Activated naive CD8-positive, alpha-beta T cell (primary cell): ENCODE measurements at regions not wholly inside any gene's neighbourhood (a gene's known extent, or its start where the extent isn't known, plus 50 kb on each side); places are given as distances from the start of the nearest gene placed in this dataset.

Experiments
- H3K27ac Mint-ChIP-seq: one replicate; pipeline ENCODE4 v1.8.0; 2021; ENCODE audit warnings: mixed read lengths
- H3K27me3 Mint-ChIP-seq: one replicate; pipeline ENCODE4 v1.8.0; 2021; ENCODE audit warnings: mixed read lengths
- H3K36me3 Mint-ChIP-seq: one replicate; pipeline ENCODE4 v1.8.0; 2021; ENCODE audit warnings: mixed read lengths
- H3K4me1 Mint-ChIP-seq: one replicate; pipeline ENCODE4 v1.8.0; 2021; ENCODE audit warnings: low read depth, mixed read lengths
- H3K4me3 Mint-ChIP-seq: one replicate; pipeline ENCODE4 v1.8.0; 2021; ENCODE audit warnings: mild to moderate bottlenecking, mixed read lengths
- H3K9me3 Mint-ChIP-seq: one replicate; pipeline ENCODE4 v1.8.0; 2021; ENCODE audit warnings: low read depth, mixed read lengths

- Mint-ChIP-seq H3K36me3 (no peaks in the 10 kb centered on the region), H3K27me3 (peaks cover 1% of the 10 kb centered on the region), H3K4me1 (peaks cover 3% of the 10 kb centered on the region), H3K9me3 (no peaks in the 10 kb centered on the region), H3K27ac (no peak overlapping the region), H3K4me3 (no peak overlapping the region)
Observed at GRCh38 chr20:60132162-60132826, 174.1 kb downstream of the CDH26 start.

- Mint-ChIP-seq H3K4me1 (peaks cover 6% of the 10 kb centered on the region), H3K27ac (no peak overlapping the region), H3K9me3 (no peaks in the 10 kb centered on the region), H3K4me3 (no peak overlapping the region), H3K27me3 (peaks cover 1% of the 10 kb centered on the region), H3K36me3 (no peaks in the 10 kb centered on the region)
Observed at GRCh38 chr20:60132827-60133670, 174.8 kb downstream of the CDH26 start.

- Mint-ChIP-seq H3K4me3 (no peak overlapping the region), H3K9me3 (no peaks in the 10 kb centered on the region), H3K36me3 (no peaks in the 10 kb centered on the region), H3K27ac (no peak overlapping the region), H3K27me3 (peaks cover 1% of the 10 kb centered on the region), H3K4me1 (peaks cover 9% of the 10 kb centered on the region)
Observed at GRCh38 chr20:60135276-60135675, 177.1 kb downstream of the CDH26 start.

- Mint-ChIP-seq H3K9me3 (no peaks in the 10 kb centered on the region), H3K27me3 (no peaks in the 10 kb centered on the region), H3K27ac (no peak overlapping the region), H3K36me3 (no peaks in the 10 kb centered on the region), H3K4me1 (peaks cover 9% of the 10 kb centered on the region), H3K4me3 (no peak overlapping the region)
Observed at GRCh38 chr20:60136645-60137401, 178.6 kb downstream of the CDH26 start.

GRCh38 chr20:60137657-60138245, 179.5 kb downstream of the CDH26 start:
- Mint-ChIP-seq H3K9me3 (no peaks in the 10 kb centered on the region), H3K27me3 (no peaks in the 10 kb centered on the region), H3K4me1 (peaks cover 9% of the 10 kb centered on the region), H3K36me3 (no peaks in the 10 kb centered on the region), H3K27ac (no peak overlapping the region), H3K4me3 (peak overlapping the region; percentile 87)

- peak overlapping the region; percentile 87 for H3K4me3 Mint-ChIP-seq
- peaks cover 9% of the 10 kb centered on the region for H3K4me1 Mint-ChIP-seq
- no peak overlapping the region for H3K27ac Mint-ChIP-seq
- H3K27me3 Mint-ChIP-seq = no peaks in the 10 kb centered on the region
- H3K36me3 Mint-ChIP-seq = no peaks in the 10 kb centered on the region
- H3K9me3 Mint-ChIP-seq = no peaks in the 10 kb centered on the region
Observed at GRCh38 chr20:60138256-60139220, 180.3 kb downstream of the CDH26 start.

- H3K36me3 Mint-ChIP-seq = no peaks in the 10 kb centered on the region
- H3K27me3 Mint-ChIP-seq = no peaks in the 10 kb centered on the region
- H3K9me3 Mint-ChIP-seq = no peaks in the 10 kb centered on the region
- H3K27ac Mint-ChIP-seq = no peak overlapping the region
- H3K4me3 Mint-ChIP-seq = no peak overlapping the region
- H3K4me1 Mint-ChIP-seq = peaks cover 9% of the 10 kb centered on the region
Observed at GRCh38 chr20:60139663-60140446, 181.6 kb downstream of the CDH26 start.

GRCh38 chr20:60142587-60142986, 184.4 kb downstream of the CDH26 start:
- Mint-ChIP-seq H3K4me1 (peaks cover 5% of the 10 kb centered on the region), H3K27ac (no peak overlapping the region), H3K27me3 (no peaks in the 10 kb centered on the region)

GRCh38 chr20:60143261-60143842, 185.1 kb downstream of the CDH26 start:
- H3K4me1 Mint-ChIP-seq = peaks cover 3% of the 10 kb centered on the region
- no peak overlapping the region for H3K27ac Mint-ChIP-seq
- no peak overlapping the region for H3K4me3 Mint-ChIP-seq
- H3K9me3 Mint-ChIP-seq = no peaks in the 10 kb centered on the region
- H3K27me3 Mint-ChIP-seq = no peaks in the 10 kb centered on the region
- no peaks in the 10 kb centered on the region for H3K36me3 Mint-ChIP-seq

More at GRCh38 chr20:60142587-60142986, 184.4 kb downstream of the CDH26 start:
- Mint-ChIP-seq H3K4me3 (no peak overlapping the region), H3K9me3 (no peaks in the 10 kb centered on the region), H3K36me3 (no peaks in the 10 kb centered on the region)

- Mint-ChIP-seq H3K36me3 (no peaks in the 10 kb centered on the region), H3K9me3 (no peaks in the 10 kb centered on the region), H3K4me1 (peaks cover under 1% of the 10 kb centered on the region), H3K4me3 (no peak overlapping the region), H3K27ac (no peak overlapping the region), H3K27me3 (no peaks in the 10 kb centered on the region)
Observed at GRCh38 chr20:60144404-60144803, 186.2 kb downstream of the CDH26 start.

GRCh38 chr20:60144974-60145527, 186.8 kb downstream of the CDH26 start:
- H3K27me3 Mint-ChIP-seq = no peaks in the 10 kb centered on the region
- H3K4me3 Mint-ChIP-seq = no peak overlapping the region
- H3K36me3 Mint-ChIP-seq = no peaks in the 10 kb centered on the region
- H3K4me1 Mint-ChIP-seq = no peaks in the 10 kb centered on the region
- H3K9me3 Mint-ChIP-seq = no peaks in the 10 kb centered on the region
- H3K27ac Mint-ChIP-seq = no peak overlapping the region

- Mint-ChIP-seq H3K9me3 (no peaks in the 10 kb centered on the region), H3K36me3 (no peaks in the 10 kb centered on the region), H3K27ac (no peak overlapping the region), H3K4me3 (no peak overlapping the region), H3K27me3 (no peaks in the 10 kb centered on the region), H3K4me1 (no peaks in the 10 kb centered on the region)
Observed at GRCh38 chr20:60147004-60147403, 188.8 kb downstream of the CDH26 start.

GRCh38 chr20:60148885-60149284, 190.7 kb downstream of the CDH26 start:
- H3K4me1 Mint-ChIP-seq = no peaks in the 10 kb centered on the region
- no peaks in the 10 kb centered on the region for H3K36me3 Mint-ChIP-seq
- H3K27me3 Mint-ChIP-seq = no peaks in the 10 kb centered on the region
- H3K27ac Mint-ChIP-seq = no peak overlapping the region
- H3K4me3 Mint-ChIP-seq = no peak overlapping the region
- no peaks in the 10 kb centered on the region for H3K9me3 Mint-ChIP-seq
